A549 (cell line): ENCODE measurements at regions not wholly inside any gene's neighbourhood (a gene's known extent, or its start where the extent isn't known, plus 50 kb on each side); places are given as distances from the start of the nearest gene placed in this dataset.

Experiments
- ATAC-seq, 2 experiments: fragments of 200-7000 bp in 1 of 2; fragments of >200 bp in 1 of 2; cut with Nextera tagmentation in 1 of 2; cut with Tn5 transposase in 1 of 2; 3 replicates each; pipeline versions ENCODE4 v1.8.0 to v1.9.1; 2018 to 2020; ENCODE audit warnings: mild to moderate bottlenecking in 1 of 2, moderate library complexity in 1 of 2
- CTCF ChIA-PET: fragments of 300-600 bp; sonication (Branson Sonifier 250); formaldehyde crosslinking; extraction: SDS; loops from one replicate; lab custom pipeline; 2021; ENCODE audit warnings: antibody characterized with exemption, inconsistent platforms; lab: Yijun Ruan, JAX
- POLR2A ChIA-PET: fragments of 350-600 bp; formaldehyde crosslinking; extraction: SDS; loops from one replicate; lab custom pipeline; 2021; ENCODE audit warnings: antibody characterized with exemption, inconsistent platforms; lab: Yijun Ruan, JAX
- DNase-seq, 2 experiments: peaks; one replicate each; pipeline versions ENCODE4 v3.0.0 to v3.0.0-alpha.2; 2011 to 2016; ENCODE audit warnings: low read depth in 1 of 2, low spot score in 1 of 2
- FAIRE-seq: peaks from 2 replicates; lab custom pipeline; 2011; peaks lifted over from hg19 to GRCh38; lab: Jason Lieb, UNC
- H3K27ac ChIP-seq, 2 experiments: fragments of >200 bp; sonication (Bioruptor Twin); formaldehyde crosslinking; 3 replicates each; pipeline ENCODE4 v1.5.1; 2016 to 2017
- H3K4me1 ChIP-seq: fragments of >200 bp; sonication (Bioruptor Twin); formaldehyde crosslinking; 3 replicates; pipeline ENCODE4 v1.6.1; 2016
- H3K4me2 ChIP-seq: fragments of >200 bp; sonication (Bioruptor Twin); formaldehyde crosslinking; 3 replicates; pipeline ENCODE4 v1.6.1; 2016
- H3K4me3 ChIP-seq: fragments of >200 bp; sonication (Bioruptor Twin); formaldehyde crosslinking; 3 replicates; pipeline ENCODE4 v1.5.1; 2016
- H3K9me3 ChIP-seq: fragments of >200 bp; sonication (Bioruptor Twin); formaldehyde crosslinking; 3 replicates; pipeline ENCODE4 v1.6.1; 2016
- CBX8 ChIP-seq: fragments of 200-600 bp; sonication (generic); IDR thresholded peaks from 2 replicates; pipeline ENCODE4 v1.6.1; 2016
- CHD2 ChIP-seq: fragments of 150-350 bp; IDR thresholded peaks from 2 replicates; pipeline ENCODE4 v1.6.1; 2014; ENCODE audit warnings: low read length; ENCODE audit not compliant: partially characterized antibody
- CHD4 ChIP-seq: fragments of 200-600 bp; sonication (generic); IDR thresholded peaks from 2 replicates; pipeline ENCODE4 v1.6.1; 2016; ENCODE audit warnings: antibody characterized with exemption, mild to moderate bottlenecking, borderline replicate concordance
- CTCF ChIP-seq: fragments of >200 bp; sonication (Bioruptor Twin); formaldehyde crosslinking; IDR thresholded peaks from 3 replicates; pipeline ENCODE4 v1.5.1; 2016
- EHF ChIP-seq: fragments of 250-450 bp; sonication (Bioruptor Pico); IDR thresholded peaks from 2 replicates; pipeline ENCODE4 v1.5.0; 2020; ENCODE audit warnings: mild to moderate bottlenecking
- FOXS1 ChIP-seq: fragments of 250-450 bp; sonication (Bioruptor Pico); IDR thresholded peaks from 2 replicates; pipeline ENCODE4 v1.5.0; 2020; ENCODE audit warnings: mild to moderate bottlenecking, moderate library complexity
- GATA3 ChIP-seq: IDR thresholded peaks from 2 replicates; pipeline ENCODE4 v1.6.1; 2012; ENCODE audit warnings: borderline replicate concordance
- HEYL ChIP-seq: fragments of 250-450 bp; sonication (Bioruptor Pico); IDR thresholded peaks from 2 replicates; pipeline ENCODE4 v1.8.0; 2021; ENCODE audit warnings: mild to moderate bottlenecking, moderate library complexity
- HOXB13 ChIP-seq: fragments of 250-450 bp; sonication (Bioruptor Pico); IDR thresholded peaks from 2 replicates; pipeline ENCODE4 v1.5.0; 2020; ENCODE audit warnings: low read depth, mild to moderate bottlenecking, moderate library complexity
- JUNB ChIP-seq: fragments of >200 bp; sonication (Bioruptor Twin); formaldehyde crosslinking; IDR thresholded peaks from 2 replicates; pipeline ENCODE4 v1.6.1; 2016
- KDM1A ChIP-seq: fragments of 200-600 bp; sonication (generic); IDR thresholded peaks from 2 replicates; pipeline ENCODE4 v1.6.1; 2016; ENCODE audit warnings: low read depth, mild to moderate bottlenecking
- MAZ ChIP-seq: fragments of 150-350 bp; IDR thresholded peaks from 2 replicates; pipeline ENCODE4 v1.6.1; 2014; ENCODE audit warnings: antibody characterized with exemption, low read depth, low read length, borderline replicate concordance
- NFE2L2 ChIP-seq: fragments of 150-350 bp; conservative IDR thresholded peaks from 2 replicates; pipeline ENCODE4 v1.6.1; 2014; ENCODE audit warnings: low read length
- PHF8 ChIP-seq: fragments of 200-600 bp; sonication (generic); IDR thresholded peaks from 2 replicates; pipeline ENCODE4 v1.6.1; 2016; ENCODE audit warnings: low read depth, mild to moderate bottlenecking, antibody characterized with exemption, moderate library complexity, borderline replicate concordance
- POLR2AphosphoS2 ChIP-seq: conservative IDR thresholded peaks from 2 replicates; pipeline ENCODE4 v1.6.1; 2012; ENCODE audit warnings: low read length, improper control_type of control experiment, inconsistent platforms
- RAD21 ChIP-seq, 2 experiments: fragments of >200 bp in 1 of 2; sonication (Bioruptor Twin) in 1 of 2; formaldehyde crosslinking in 1 of 2; IDR thresholded peaks in 1 of 2; conservative IDR thresholded peaks in 1 of 2; 2 replicates in 1 of 2; 3 replicates in 1 of 2; pipeline ENCODE4 v1.6.1; 2012 to 2018; ENCODE audit warnings: inconsistent platforms in 1 of 2
- REST ChIP-seq: fragments of 200-600 bp; sonication (generic); IDR thresholded peaks from 2 replicates; pipeline ENCODE4 v1.6.1; 2016; ENCODE audit warnings: antibody characterized with exemption, mild to moderate bottlenecking, moderate library complexity
- RFX5 ChIP-seq: fragments of 450-650 bp; IDR thresholded peaks from 2 replicates; pipeline ENCODE4 v1.7.1; 2014; ENCODE audit warnings: antibody characterized with exemption, mild to moderate bottlenecking, moderate library complexity
- SREBF2 ChIP-seq: fragments of 450-650 bp; IDR thresholded peaks from 2 replicates; pipeline ENCODE4 v1.6.1; 2014; ENCODE audit warnings: mild to moderate bottlenecking, moderate library complexity
- TP53 ChIP-seq: fragments of 250-450 bp; sonication (Bioruptor Pico); IDR thresholded peaks from 2 replicates; pipeline ENCODE4 v1.5.0; 2021; ENCODE audit warnings: mild to moderate bottlenecking, moderate library complexity
- ZFP36 ChIP-seq: fragments of 450-650 bp; IDR thresholded peaks from 2 replicates; pipeline ENCODE4 v1.6.1; 2014; ENCODE audit warnings: borderline replicate concordance; ENCODE audit not compliant: partially characterized antibody
- ZNF302 ChIP-seq: fragments of 250-450 bp; sonication (Bioruptor Pico); IDR thresholded peaks from 2 replicates; pipeline ENCODE4 v1.9.0; 2021; ENCODE audit warnings: inconsistent platforms, mild to moderate bottlenecking, moderate library complexity
- ZSCAN20 ChIP-seq: fragments of 250-450 bp; sonication (Bioruptor Pico); IDR thresholded peaks from 2 replicates; pipeline ENCODE4 v1.8.0; 2022; ENCODE audit warnings: mild to moderate bottlenecking, moderate library complexity
- WGBS: methylation state at CpG from one replicate; pipeline ENCODE4 v1.1.6; 2017; ENCODE audit errors: missing lambda C conversion rate; 5-methylcytosine and 5-hydroxymethylcytosine counted together
- TF ChIP-seq, protein P1 (sequence below): fragments of 250-450 bp; sonication (Bioruptor Pico); IDR thresholded peaks from 2 replicates; pipeline ENCODE4 v1.5.0; 2020; ENCODE audit warnings: low read depth, mild to moderate bottlenecking, moderate library complexity
- TF ChIP-seq, protein P2 (sequence below): fragments of >200 bp; sonication (Bioruptor Twin); formaldehyde crosslinking; IDR thresholded peaks from 2 replicates; pipeline ENCODE4 v1.6.1; 2016

- POLR2A ChIA-PET, result no interaction called here
- DNase-seq, result no peak
- CTCF ChIA-PET, result no interaction called here
- Histone ChIP-seq H3K4me3 (no peak overlapping the region), H3K27ac (no peak overlapping the region), H3K4me2 (no peak overlapping the region), H3K4me1 (no peaks in the 10 kb centered on the region), H3K9me3 (peaks cover 2% of the 10 kb centered on the region; the same call in 1 of the 3 replicates)
- FAIRE-seq, result no peak
- ATAC-seq, result no peak
- WGBS, result 2% methylated on average over 6 of the region's 6 CpGs
- TF ChIP-seq JUNB (no peak), ZFP36 (no peak), FOXS1 (CRISPR knock-in tag) (no peak), CBX8 (no peak), SREBF2 (no peak), KDM1A (no peak), REST (no peak), POLR2AphosphoS2 (no peak), HEYL (CRISPR knock-in tag) (no peak), GATA3 (no peak), RFX5 (no peak), HOXB13 (no peak), NFE2L2 (no peak), EHF (CRISPR knock-in tag) (no peak), RAD21 (conservative IDR thresholded peaks at IDR 0.05 in 1 of 2, IDR thresholded peaks at IDR 0.05 in 1 of 2) (no peak)
These were observed 598.3 kb upstream of the REG3G start for GRCh38 chr2:78427170-78427569.

- Histone ChIP-seq H3K4me3 (no peak overlapping the region), H3K4me2 (no peak overlapping the region), H3K9me3 (peaks cover 7% of the 10 kb centered on the region; the same call in 1 of the 3 replicates), H3K27ac (no peak overlapping the region), H3K4me1 (no peaks in the 10 kb centered on the region)
- ChIA-PET CTCF (no interaction called here), POLR2A (no interaction called here)
- TF ChIP-seq, protein P1, sequence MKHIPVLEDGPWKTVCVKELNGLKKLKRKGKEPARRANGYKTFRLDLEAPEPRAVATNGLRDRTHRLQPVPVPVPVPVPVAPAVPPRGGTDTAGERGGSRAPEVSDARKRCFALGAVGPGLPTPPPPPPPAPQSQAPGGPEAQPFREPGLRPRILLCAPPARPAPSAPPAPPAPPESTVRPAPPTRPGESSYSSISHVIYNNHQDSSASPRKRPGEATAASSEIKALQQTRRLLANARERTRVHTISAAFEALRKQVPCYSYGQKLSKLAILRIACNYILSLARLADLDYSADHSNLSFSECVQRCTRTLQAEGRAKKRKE (CRISPR knock-in tag), result no peak
- no peak for TF ChIP-seq CTCF
- no peak for TF ChIP-seq CHD2
- TF ChIP-seq TP53 (CRISPR knock-in tag), result no peak
- TF ChIP-seq ZNF302 (CRISPR knock-in tag), result no peak
- no peak for TF ChIP-seq CHD4
- no peak for TF ChIP-seq CBX8
- TF ChIP-seq PHF8, result no peak
- TF ChIP-seq, protein P2, sequence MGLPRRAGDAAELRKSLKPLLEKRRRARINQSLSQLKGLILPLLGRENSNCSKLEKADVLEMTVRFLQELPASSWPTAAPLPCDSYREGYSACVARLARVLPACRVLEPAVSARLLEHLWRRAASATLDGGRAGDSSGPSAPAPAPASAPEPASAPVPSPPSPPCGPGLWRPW, result no peak
- TF ChIP-seq ZSCAN20 (CRISPR knock-in tag), result no peak
- TF ChIP-seq MAZ, result no peak
- no peak for ATAC-seq
- DNase-seq, result peak in 1 of 2 experiments; percentile 3
- WGBS, result under 1% methylated on average over 3 of the region's 3 CpGs
- FAIRE-seq, result no peak
These were observed 594.3 kb upstream of the REG3G start for GRCh38 chr2:78431241-78431640.
